Effector memory CD8-positive, alpha-beta T cell (primary cell): ENCODE measurements at regions not wholly inside any gene's neighbourhood (a gene's known extent, or its start where the extent isn't known, plus 50 kb on each side); places are given as distances from the start of the nearest gene placed in this dataset.

Source experiments
- ATAC-seq: fragments of 150-1000 bp; cut with Tn5 transposase; replicated peaks from 2 replicates; pipeline ENCODE4 v1.10.0; 2021; ENCODE audit warnings: mild to moderate bottlenecking, moderate library complexity
- DNase-seq, 3 experiments: peaks; one replicate each; pipeline ENCODE4 v3.0.0; 2021
- H3K27ac Mint-ChIP-seq, 2 donors: one replicate each; pipeline ENCODE4 v1.8.0; 2022; ENCODE audit warnings: mild to moderate bottlenecking in 2 of 2, mixed read lengths in 2 of 2, moderate library complexity in 2 of 2
- H3K27me3 Mint-ChIP-seq, 2 donors: one replicate each; pipeline ENCODE4 v1.8.0; 2022; ENCODE audit warnings: mixed read lengths in 2 of 2
- H3K36me3 Mint-ChIP-seq: one replicate; pipeline ENCODE4 v1.8.0; 2022; ENCODE audit warnings: mild to moderate bottlenecking, moderate library complexity, mixed read lengths; ENCODE audit not compliant: insufficient read depth
- H3K4me1 Mint-ChIP-seq, 2 donors: one replicate each; pipeline ENCODE4 v1.8.0; 2022; ENCODE audit warnings: low read depth in 2 of 2, mixed read lengths in 2 of 2
- H3K4me3 Mint-ChIP-seq, 2 donors: one replicate each; pipeline ENCODE4 v1.8.0; 2022; ENCODE audit warnings: mild to moderate bottlenecking in 2 of 2, mixed read lengths in 2 of 2, moderate library complexity in 2 of 2
- H3K9me3 Mint-ChIP-seq, 2 donors: one replicate each; pipeline ENCODE4 v1.8.0; 2022; ENCODE audit warnings: mixed read lengths in 2 of 2

DNA sequence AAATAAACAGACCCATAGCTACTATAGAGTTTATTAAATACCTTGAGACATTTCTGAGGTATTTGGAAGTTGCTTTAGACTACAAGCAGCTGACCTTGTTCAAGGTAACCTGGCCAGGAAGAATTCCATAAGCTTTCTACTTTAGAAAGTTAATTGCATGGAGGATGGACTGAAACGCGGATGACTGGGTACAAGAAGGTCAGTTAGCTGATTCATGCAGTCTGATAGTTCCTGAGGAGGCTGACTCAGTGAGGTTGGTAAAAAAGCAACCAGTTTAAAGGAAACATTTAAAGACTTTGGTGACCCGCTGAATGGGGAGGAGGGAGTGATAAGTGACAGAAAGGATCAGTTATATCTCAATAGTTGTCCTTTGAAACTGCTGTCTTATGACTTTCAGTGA lies 670.1 kb upstream of the CDH9 start:
- H3K4me3 Mint-ChIP-seq = no peak overlapping the region
- H3K9me3 Mint-ChIP-seq = peaks cover 0 to 2% of the 10 kb centered on the region in 2 donors
- no peaks in the 10 kb centered on the region for H3K27me3 Mint-ChIP-seq
- no peaks in the 10 kb centered on the region for H3K36me3 Mint-ChIP-seq
- no peak overlapping the region for H3K27ac Mint-ChIP-seq
- DNase-seq (no peak), ATAC-seq (no peak)
- H3K4me1 Mint-ChIP-seq = no peaks in the 10 kb centered on the region

DNA sequence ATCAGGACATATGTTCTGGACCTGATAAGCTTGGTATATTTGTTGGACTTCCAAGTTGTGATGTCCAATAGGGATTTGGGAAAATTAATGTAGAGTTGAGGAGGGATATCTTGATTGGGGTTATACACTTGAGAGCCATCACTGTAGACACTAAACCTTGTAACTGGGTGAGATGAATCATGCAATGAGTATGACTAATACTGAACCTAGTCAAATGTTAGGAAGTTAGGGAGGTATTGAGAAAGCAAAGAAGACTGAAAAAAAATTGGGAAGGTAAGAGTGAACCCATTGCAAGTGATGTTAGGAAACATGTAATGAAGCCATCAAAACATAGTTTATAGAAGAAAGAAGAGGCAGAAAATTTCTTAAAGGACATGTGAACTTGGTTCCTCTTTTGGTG lies 668.4 kb upstream of the CDH9 start:
- Mint-ChIP-seq H3K9me3 (peaks cover 5 to 8% of the 10 kb centered on the region in 2 donors), H3K4me3 (no peak overlapping the region), H3K36me3 (no peaks in the 10 kb centered on the region), H3K4me1 (no peaks in the 10 kb centered on the region), H3K27ac (no peak overlapping the region), H3K27me3 (no peaks in the 10 kb centered on the region)
- ATAC-seq (no peak), DNase-seq (no peak)

DNA sequence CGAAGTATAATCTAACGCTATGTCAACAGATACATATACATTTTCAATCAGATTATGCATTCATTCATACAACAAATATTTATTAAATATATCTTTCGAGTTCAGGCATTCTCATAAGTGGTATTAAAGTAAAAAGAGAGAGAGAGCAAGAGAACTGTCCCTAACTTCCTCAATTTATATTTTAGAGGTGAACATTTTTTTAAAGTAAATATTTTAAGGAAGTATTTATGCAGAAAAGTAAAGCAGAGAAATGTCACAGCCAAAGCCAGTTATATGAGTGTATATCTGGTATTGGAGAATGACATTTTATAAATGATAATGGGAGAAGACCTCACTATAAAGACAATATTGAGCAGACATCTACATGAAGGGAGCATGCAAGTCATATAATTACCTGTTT lies 667.3 kb upstream of the CDH9 start:
- Mint-ChIP-seq H3K27me3 (no peaks in the 10 kb centered on the region), H3K9me3 (peaks cover 5 to 8% of the 10 kb centered on the region in 2 donors), H3K4me3 (no peak overlapping the region), H3K4me1 (no peaks in the 10 kb centered on the region), H3K36me3 (no peaks in the 10 kb centered on the region), H3K27ac (no peak overlapping the region)
- DNase-seq = no peak
- ATAC-seq = no peak

DNA sequence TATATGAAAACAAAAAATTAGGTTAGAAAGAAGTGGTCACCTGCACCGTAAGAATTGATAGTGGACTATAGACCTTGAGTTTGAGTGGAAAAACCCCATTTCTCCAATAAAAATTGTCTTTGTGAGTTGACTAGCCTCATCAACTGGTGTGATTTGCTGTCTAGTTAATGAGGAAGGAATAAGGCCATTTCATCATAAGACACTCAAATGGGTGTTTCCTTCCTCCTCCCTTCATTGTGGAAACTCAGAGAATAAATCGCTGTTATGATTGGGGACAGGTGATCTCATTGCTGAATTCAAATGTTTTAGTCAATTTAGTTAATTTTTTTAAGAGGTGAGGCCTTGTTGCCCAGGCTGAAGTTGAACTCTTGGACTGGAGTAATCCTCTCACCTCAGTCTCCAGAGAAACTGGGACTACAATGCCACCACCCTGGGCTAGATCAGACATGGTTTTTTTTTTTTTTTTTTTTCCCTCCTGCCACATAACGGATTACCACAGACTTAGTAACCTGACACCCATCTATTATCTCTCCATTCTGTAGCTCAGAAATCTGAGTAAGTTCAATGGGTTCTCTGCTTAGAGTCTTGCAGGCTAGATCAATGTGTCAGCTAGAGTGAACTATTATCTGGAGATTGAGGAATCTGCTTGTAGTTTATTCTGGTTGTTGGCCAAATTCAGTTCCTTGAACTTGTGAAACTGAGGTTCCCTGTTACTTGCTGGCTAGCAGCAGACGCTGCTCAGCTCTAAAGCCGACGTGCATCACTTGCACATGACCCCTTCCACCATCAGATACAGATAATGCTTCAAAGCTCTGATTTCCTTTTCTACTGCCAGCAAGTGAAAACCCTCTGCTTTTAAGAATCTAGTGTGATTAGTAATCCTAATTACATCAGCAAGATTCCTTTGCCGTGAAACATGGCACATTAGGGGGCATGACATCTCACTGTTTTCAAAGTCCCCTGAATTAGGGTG lies 663.8 kb upstream of the CDH9 start:
- DNase-seq = no peak
- no peak overlapping the region for H3K4me3 Mint-ChIP-seq
- no peaks in the 10 kb centered on the region for H3K27me3 Mint-ChIP-seq
- no peaks in the 10 kb centered on the region for H3K4me1 Mint-ChIP-seq
- ATAC-seq = no peak
- peaks cover 5 to 8% of the 10 kb centered on the region in 2 donors for H3K9me3 Mint-ChIP-seq
- H3K36me3 Mint-ChIP-seq = no peaks in the 10 kb centered on the region
- H3K27ac Mint-ChIP-seq = no peak overlapping the region

DNA sequence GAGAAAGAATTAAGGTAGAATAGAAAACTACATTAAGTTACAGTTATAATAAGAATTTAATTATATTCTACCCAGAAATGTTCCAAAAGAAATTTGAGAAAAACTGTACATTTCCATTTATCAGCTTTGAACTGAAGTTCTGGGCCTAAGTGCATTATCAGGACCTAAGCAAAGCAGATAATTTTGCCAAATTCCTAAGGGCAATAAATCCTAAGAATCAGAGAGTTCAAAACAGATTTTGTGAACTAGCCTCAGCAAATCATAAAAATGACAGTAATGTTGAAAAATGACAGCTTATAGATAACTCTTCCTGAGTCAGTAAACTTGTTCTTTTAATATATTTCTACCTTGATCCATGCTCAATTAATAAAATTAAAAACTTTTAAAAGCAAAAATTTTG lies 662.1 kb upstream of the CDH9 start:
- no peak overlapping the region for H3K27ac Mint-ChIP-seq
- DNase-seq = no peak
- no peaks in the 10 kb centered on the region for H3K4me1 Mint-ChIP-seq
- no peak for ATAC-seq
- no peak overlapping the region for H3K4me3 Mint-ChIP-seq
- H3K9me3 Mint-ChIP-seq = peaks cover 6 to 9% of the 10 kb centered on the region in 2 donors
- no peaks in the 10 kb centered on the region for H3K36me3 Mint-ChIP-seq
- H3K27me3 Mint-ChIP-seq = no peaks in the 10 kb centered on the region

DNA sequence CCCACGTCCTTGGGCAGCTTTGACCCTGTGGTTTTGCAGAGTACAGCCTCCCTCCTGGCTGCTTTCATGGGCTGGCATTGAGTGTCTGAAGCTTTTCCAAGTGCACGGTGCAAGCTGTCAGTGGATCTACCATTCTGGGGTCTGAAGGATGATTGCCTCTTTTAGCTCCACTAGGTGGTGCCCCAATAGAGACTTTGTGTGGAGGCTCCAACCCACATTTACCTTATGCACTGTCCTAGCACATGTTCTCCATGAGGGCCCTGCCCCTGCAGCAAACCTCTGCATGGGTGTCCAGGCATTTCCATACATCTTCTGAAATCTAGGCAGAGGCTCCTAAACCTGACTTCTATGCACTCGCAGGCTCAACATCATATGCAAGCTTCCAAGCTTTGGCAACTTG lies 644.2 kb upstream of the CDH9 start:
- Mint-ChIP-seq H3K9me3 (peaks cover 18 to 35% of the 10 kb centered on the region in 2 donors), H3K4me1 (no peaks in the 10 kb centered on the region), H3K4me3 (no peak overlapping the region), H3K36me3 (no peaks in the 10 kb centered on the region), H3K27me3 (no peaks in the 10 kb centered on the region), H3K27ac (no peak overlapping the region)
- DNase-seq (no peak), ATAC-seq (no peak)

DNA sequence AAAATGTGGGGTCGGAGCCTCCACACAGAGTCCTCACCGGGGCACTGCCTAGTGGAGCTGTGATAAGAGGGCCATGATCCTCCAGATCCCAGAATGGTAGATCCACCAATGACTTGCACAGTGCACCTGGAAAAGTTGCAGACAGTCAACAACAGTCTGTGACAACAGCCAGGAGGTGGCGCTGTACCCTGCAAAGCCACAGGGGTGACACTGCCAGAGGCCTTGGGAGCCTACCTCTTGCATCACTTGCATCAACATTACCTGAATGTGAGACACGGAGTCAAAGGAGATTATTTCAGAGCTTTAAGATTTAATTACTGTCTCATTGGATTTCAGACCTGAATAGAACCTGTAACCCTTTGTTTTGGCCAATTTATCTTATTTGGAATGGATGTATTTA lies 614.1 kb upstream of the CDH9 start:
- H3K4me3 Mint-ChIP-seq = no peak overlapping the region
- ATAC-seq (no peak), DNase-seq (no peak)
- H3K4me1 Mint-ChIP-seq = no peaks in the 10 kb centered on the region
- H3K27me3 Mint-ChIP-seq = no peaks in the 10 kb centered on the region
- no peaks in the 10 kb centered on the region for H3K36me3 Mint-ChIP-seq
- no peak overlapping the region for H3K27ac Mint-ChIP-seq
- peaks cover 3 to 9% of the 10 kb centered on the region in 2 donors for H3K9me3 Mint-ChIP-seq

DNA sequence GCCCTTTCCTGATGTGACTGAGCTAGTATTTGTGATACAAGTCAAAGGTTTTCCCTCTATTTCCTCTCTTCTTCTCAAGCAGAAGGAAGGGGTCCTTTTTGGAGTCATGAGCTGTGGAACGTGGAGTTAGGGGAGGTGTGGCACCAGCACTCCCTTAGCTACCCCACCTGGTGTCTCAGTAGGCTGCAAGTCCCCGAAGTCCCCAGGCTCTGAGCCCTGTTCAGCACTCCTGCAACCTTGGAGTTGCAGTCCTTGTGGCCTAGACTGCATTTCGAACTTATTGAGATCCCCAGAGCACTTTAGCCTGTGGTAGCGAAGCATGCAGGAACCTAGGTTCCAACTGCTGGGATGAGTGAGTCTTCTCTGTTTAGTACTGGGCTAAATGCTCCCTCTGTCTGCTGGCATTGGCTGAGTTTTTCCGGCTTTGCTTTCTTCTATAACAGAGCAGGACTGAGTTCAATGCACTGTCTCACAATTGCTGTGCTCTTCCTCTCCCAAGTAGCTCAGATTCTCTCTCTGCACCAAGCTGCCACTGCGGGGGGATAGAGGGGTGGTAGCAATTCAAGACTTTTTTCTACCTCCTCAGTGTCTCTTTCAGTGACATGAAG lies 600.7 kb upstream of the CDH9 start:
- H3K4me3 Mint-ChIP-seq = no peak overlapping the region

DNA sequence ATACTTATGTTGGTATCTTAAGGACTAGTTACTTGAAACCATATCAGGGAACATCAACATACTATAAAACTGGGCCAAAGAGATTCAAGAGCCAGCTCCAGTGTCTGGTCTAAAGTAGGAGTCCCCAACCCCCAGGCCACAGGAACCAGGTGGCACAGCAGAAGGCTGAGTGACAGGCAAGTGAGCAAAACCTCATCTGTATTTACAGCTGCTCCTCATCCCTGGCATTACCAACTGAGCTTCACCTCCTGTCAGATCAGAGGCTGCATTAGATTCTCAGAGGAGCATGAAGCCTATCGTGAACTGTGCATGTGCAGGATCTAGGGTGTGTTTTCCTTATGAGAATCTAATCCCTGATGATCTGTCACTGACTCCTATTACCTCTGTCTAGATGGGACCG lies 581.6 kb upstream of the CDH9 start:
- ATAC-seq (no peak), DNase-seq (no peak)
- H3K4me1 Mint-ChIP-seq = no peaks in the 10 kb centered on the region
- no peak overlapping the region for H3K4me3 Mint-ChIP-seq
- peaks cover 10 to 24% of the 10 kb centered on the region in 2 donors for H3K9me3 Mint-ChIP-seq
- no peaks in the 10 kb centered on the region for H3K36me3 Mint-ChIP-seq
- H3K27me3 Mint-ChIP-seq = no peaks in the 10 kb centered on the region
- H3K27ac Mint-ChIP-seq = no peak overlapping the region

More for the DNA sequence above, 600.7 kb upstream of the CDH9 start:
- Mint-ChIP-seq H3K4me1 (no peaks in the 10 kb centered on the region), H3K36me3 (no peaks in the 10 kb centered on the region), H3K9me3 (peaks cover 4 to 8% of the 10 kb centered on the region in 2 donors), H3K27me3 (no peaks in the 10 kb centered on the region), H3K27ac (no peak overlapping the region)
- DNase-seq = no peak
- no peak for ATAC-seq

DNA sequence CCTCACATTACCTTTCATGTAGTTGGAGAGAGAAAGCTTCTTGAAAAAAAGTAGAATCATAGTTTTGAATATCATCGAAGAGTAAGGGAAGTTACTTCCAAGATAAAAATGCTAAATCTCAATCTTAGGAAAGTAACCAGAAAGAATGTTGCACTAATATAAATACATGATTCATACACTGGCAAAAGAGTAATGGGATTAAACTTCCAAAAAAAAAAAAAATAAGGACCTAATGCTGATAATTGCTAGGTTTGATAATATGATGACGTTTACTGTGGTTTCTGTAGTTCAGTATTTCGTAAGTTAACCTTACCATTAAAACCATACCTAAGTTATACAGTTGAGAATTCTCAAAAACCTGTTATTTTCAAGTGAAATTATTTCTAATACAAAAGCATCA lies 573.8 kb upstream of the CDH9 start:
- ATAC-seq = no peak
- DNase-seq = no peak
- H3K27ac Mint-ChIP-seq = no peak overlapping the region
- H3K36me3 Mint-ChIP-seq = no peaks in the 10 kb centered on the region
- H3K4me3 Mint-ChIP-seq = no peak overlapping the region
- H3K4me1 Mint-ChIP-seq = no peaks in the 10 kb centered on the region
- H3K27me3 Mint-ChIP-seq = no peaks in the 10 kb centered on the region
- peaks cover 14 to 26% of the 10 kb centered on the region in 2 donors for H3K9me3 Mint-ChIP-seq

DNA sequence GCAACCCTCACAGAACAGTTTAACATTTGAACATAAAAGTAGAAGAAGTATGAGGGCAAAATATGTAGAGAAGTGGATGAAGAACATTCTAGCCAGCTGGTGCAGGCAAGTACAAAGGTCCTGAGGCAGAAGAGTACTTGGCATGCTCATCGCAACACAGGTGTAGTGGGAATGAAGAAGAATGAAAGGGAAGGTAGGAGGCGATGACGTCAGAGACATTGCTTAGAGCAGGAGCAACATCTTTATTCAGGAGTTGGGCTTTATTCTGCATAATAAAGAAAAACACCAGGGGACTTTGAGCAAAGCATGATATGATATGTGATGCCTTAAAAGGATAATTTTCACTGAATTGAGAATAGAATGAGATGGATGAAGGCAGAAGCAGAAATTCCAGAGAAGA lies 570.6 kb upstream of the CDH9 start:
- no peak overlapping the region for H3K27ac Mint-ChIP-seq
- no peaks in the 10 kb centered on the region for H3K4me1 Mint-ChIP-seq
- peaks cover 9 to 10% of the 10 kb centered on the region in 2 donors for H3K9me3 Mint-ChIP-seq
- H3K36me3 Mint-ChIP-seq = no peaks in the 10 kb centered on the region
- ATAC-seq (no peak), DNase-seq (no peak)
- no peak overlapping the region for H3K4me3 Mint-ChIP-seq
- no peaks in the 10 kb centered on the region for H3K27me3 Mint-ChIP-seq

DNA sequence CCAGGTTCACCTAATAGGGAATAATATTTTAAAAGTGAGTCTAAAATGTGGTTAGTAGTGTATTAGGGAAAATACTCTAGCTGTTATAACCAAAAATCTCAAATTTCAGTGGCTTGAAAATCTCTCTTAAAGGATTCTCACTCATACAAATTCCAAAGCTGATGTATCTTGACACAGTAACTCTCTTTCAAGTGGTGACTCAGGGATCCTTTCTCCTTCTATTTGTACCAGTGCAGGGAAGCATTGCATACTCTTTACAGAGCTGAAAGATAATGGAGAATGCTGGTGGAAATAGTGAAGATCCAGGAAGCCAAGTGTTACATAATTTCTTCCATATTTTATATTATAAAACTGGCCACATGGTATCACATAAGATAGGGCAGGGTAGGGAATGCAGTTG lies 560.2 kb upstream of the CDH9 start:
- H3K4me3 Mint-ChIP-seq = no peak overlapping the region
- H3K27me3 Mint-ChIP-seq = no peaks in the 10 kb centered on the region
- peaks cover 8 to 20% of the 10 kb centered on the region in 2 donors for H3K9me3 Mint-ChIP-seq
- no peaks in the 10 kb centered on the region for H3K36me3 Mint-ChIP-seq
- no peak overlapping the region for H3K27ac Mint-ChIP-seq
- H3K4me1 Mint-ChIP-seq = no peaks in the 10 kb centered on the region
- no peak for DNase-seq
- ATAC-seq = no peak

DNA sequence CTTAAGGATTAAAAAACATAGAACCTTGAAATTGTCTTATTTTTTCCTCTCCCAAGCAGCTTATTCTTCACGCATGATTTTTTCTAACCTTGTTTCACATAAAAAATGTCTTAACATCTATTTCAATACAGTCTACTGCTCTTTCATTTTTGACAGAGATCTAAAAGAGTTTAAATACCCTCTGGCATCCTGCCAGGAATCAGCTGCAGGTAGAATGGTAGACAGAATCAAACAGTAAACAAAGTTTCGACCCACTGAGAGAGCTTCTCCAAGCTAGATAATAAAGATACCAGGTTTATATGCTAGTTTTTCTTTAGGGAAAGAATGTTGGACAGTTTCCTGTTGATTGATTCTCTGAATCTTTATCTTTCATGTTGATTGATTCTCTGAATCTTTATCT lies 555.8 kb upstream of the CDH9 start:
- H3K4me1 Mint-ChIP-seq = no peaks in the 10 kb centered on the region
- H3K27me3 Mint-ChIP-seq = no peaks in the 10 kb centered on the region
- no peak overlapping the region for H3K27ac Mint-ChIP-seq
- peaks cover 10 to 25% of the 10 kb centered on the region in 2 donors for H3K9me3 Mint-ChIP-seq
- DNase-seq (no peak), ATAC-seq (no peak)
- H3K4me3 Mint-ChIP-seq = no peak overlapping the region
- H3K36me3 Mint-ChIP-seq = no peaks in the 10 kb centered on the region

DNA sequence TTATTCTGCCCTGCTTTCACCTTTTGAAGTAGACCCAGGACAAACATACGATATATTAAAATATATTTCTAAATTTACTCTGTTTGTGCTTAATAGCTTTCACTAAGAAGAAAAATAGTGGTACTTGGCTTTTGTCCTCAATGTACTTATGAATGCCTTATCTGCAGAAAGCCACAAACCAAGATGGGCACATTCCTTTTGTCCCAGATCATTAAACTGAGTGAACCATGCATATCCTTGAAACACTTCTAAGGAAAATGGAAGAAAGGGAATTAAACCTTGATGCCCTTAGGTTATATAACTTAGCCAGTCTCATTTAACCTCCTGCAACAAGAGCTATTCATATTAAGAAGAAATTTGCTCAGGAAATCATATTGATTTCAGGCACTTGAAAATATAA lies 553.8 kb upstream of the CDH9 start:
- no peak overlapping the region for H3K4me3 Mint-ChIP-seq
- H3K27ac Mint-ChIP-seq = no peak overlapping the region
- H3K4me1 Mint-ChIP-seq = no peaks in the 10 kb centered on the region
- ATAC-seq (no peak), DNase-seq (no peak)
- H3K9me3 Mint-ChIP-seq = peaks cover 8 to 25% of the 10 kb centered on the region in 2 donors
- H3K36me3 Mint-ChIP-seq = no peaks in the 10 kb centered on the region
- H3K27me3 Mint-ChIP-seq = no peaks in the 10 kb centered on the region
